Tibial nerve (tissue), 4 donors: ENCODE measurements at regions not wholly inside any gene's neighbourhood (a gene's known extent, or its start where the extent isn't known, plus 50 kb on each side); places are given as distances from the start of the nearest gene placed in this dataset.

ENCODE experiments used
- DNase-seq, 2 donors: peaks; one replicate each; pipeline ENCODE4 v3.0.0-alpha.2; 2019; ENCODE audit warnings: low spot score in 2 of 2
- H3K27ac ChIP-seq, 4 donors: fragments of 200-600 bp; sonication (generic) in 3 of 4; one replicate each; pipeline ENCODE4 v1.5.1; 2017 to 2019; ENCODE audit warnings: mild to moderate bottlenecking in 1 of 4
- H3K27me3 ChIP-seq, 2 donors: fragments of 200-600 bp; sonication (generic) in 1 of 2; one replicate each; pipeline versions ENCODE4 v1.5.1 to v1.6.0; 2017 to 2019
- H3K36me3 ChIP-seq, 3 donors: fragments of 200-600 bp; sonication (generic); one replicate each; pipeline ENCODE4 v1.5.1; 2018 to 2019
- H3K4me1 ChIP-seq, 4 donors: fragments of 200-600 bp; sonication (generic) in 3 of 4; one replicate each; pipeline ENCODE4 v1.5.1; 2017 to 2019
- H3K4me3 ChIP-seq, 4 donors: fragments of 200-600 bp; sonication (generic) in 3 of 4; one replicate each; pipeline ENCODE4 v1.5.1; 2017 to 2019; ENCODE audit warnings: mild to moderate bottlenecking in 1 of 4, moderate library complexity in 1 of 4
- H3K9me3 ChIP-seq, 4 donors: fragments of 200-600 bp; sonication (generic) in 3 of 4; one replicate each; pipeline ENCODE4 v1.5.1; 2017 to 2019
- EP300 ChIP-seq, 2 donors: sonication (generic); formaldehyde crosslinking; IDR thresholded peaks; one replicate each; pipeline ENCODE4 v1.6.1; 2017; ENCODE audit warnings: antibody characterized with exemption in 2 of 2, mild to moderate bottlenecking in 1 of 2
- POLR2A ChIP-seq, 2 donors: fragments of 450-650 bp; IDR thresholded peaks; one replicate each; pipeline ENCODE4 v1.6.1; 2017; ENCODE audit warnings: antibody characterized with exemption in 2 of 2, mild to moderate bottlenecking in 2 of 2, moderate library complexity in 2 of 2
- WGBS, 2 donors: methylation state at CpG; one replicate each; pipeline ENCODE4 v1.1.5; 2018; 5-methylcytosine and 5-hydroxymethylcytosine counted together
- TF ChIP-seq, protein P1 (sequence below), 5 experiments: fragments of 200-600 bp in 3 of 5; fragments of 450-650 bp in 2 of 5; sonication (generic) in 3 of 5; IDR thresholded peaks; one replicate each; pipeline ENCODE4 v1.5.1; 2016 to 2019; ENCODE audit warnings: antibody characterized with exemption in 5 of 5, mild to moderate bottlenecking in 3 of 5, moderate library complexity in 2 of 5

- 73 to 78% methylated on average over 3 of the region's 3 CpGs for WGBS, 2 donors
- peaks cover 0 to 2% (median under 1%) of the 10 kb centered on the region in 4 donors for H3K4me1 ChIP-seq
Measured at GRCh38 chr6:14633479-14633878, 515.9 kb downstream of the CD83 start.

GRCh38 chr6:14634072-14634471 is 516.5 kb downstream of the CD83 start:
- Histone ChIP-seq H3K27me3 (no peaks in the 10 kb centered on the region), H3K4me1 (peaks cover 0 to 8% (median 4%) of the 10 kb centered on the region in 4 donors), H3K36me3 (no peaks in the 10 kb centered on the region), H3K9me3 (no peaks in the 10 kb centered on the region), H3K4me3 (no peak overlapping the region), H3K27ac (no peak overlapping the region)
- TF ChIP-seq EP300 (IDR thresholded peaks at IDR 0.05) (no peak), POLR2A (IDR thresholded peaks at IDR 0.05) (no peak)
- TF ChIP-seq, protein P1, sequence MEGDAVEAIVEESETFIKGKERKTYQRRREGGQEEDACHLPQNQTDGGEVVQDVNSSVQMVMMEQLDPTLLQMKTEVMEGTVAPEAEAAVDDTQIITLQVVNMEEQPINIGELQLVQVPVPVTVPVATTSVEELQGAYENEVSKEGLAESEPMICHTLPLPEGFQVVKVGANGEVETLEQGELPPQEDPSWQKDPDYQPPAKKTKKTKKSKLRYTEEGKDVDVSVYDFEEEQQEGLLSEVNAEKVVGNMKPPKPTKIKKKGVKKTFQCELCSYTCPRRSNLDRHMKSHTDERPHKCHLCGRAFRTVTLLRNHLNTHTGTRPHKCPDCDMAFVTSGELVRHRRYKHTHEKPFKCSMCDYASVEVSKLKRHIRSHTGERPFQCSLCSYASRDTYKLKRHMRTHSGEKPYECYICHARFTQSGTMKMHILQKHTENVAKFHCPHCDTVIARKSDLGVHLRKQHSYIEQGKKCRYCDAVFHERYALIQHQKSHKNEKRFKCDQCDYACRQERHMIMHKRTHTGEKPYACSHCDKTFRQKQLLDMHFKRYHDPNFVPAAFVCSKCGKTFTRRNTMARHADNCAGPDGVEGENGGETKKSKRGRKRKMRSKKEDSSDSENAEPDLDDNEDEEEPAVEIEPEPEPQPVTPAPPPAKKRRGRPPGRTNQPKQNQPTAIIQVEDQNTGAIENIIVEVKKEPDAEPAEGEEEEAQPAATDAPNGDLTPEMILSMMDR (IDR thresholded peaks at IDR 0.05): no peak
- WGBS, 2 donors: 84 to 88% methylated on average over 9 of the region's 9 CpGs
- DNase-seq: no peak

More at GRCh38 chr6:14633479-14633878, 515.9 kb downstream of the CD83 start:
- Histone ChIP-seq H3K36me3 (no peaks in the 10 kb centered on the region), H3K9me3 (no peaks in the 10 kb centered on the region), H3K27ac (no peak overlapping the region), H3K4me3 (no peak overlapping the region), H3K27me3 (no peaks in the 10 kb centered on the region)
- TF ChIP-seq, protein P1 (IDR thresholded peaks at IDR 0.05): no peak
- TF ChIP-seq EP300 (IDR thresholded peaks at IDR 0.05) (no peak), POLR2A (IDR thresholded peaks at IDR 0.05) (no peak)
- DNase-seq: no peak

GRCh38 chr6:14635195-14635594 is 517.6 kb downstream of the CD83 start:
- WGBS, 2 donors: 0% methylated on average over 1 of the region's 1 CpG
- no peak for TF ChIP-seq EP300 (IDR thresholded peaks at IDR 0.05)
- TF ChIP-seq, protein P1 (IDR thresholded peaks at IDR 0.05): no peak
- H3K4me1 ChIP-seq: peaks cover 0 to 18% (median 13%) of the 10 kb centered on the region in 4 donors
- H3K36me3 ChIP-seq: no peaks in the 10 kb centered on the region
- H3K4me3 ChIP-seq: no peak overlapping the region
- DNase-seq: no peak
- no peaks in the 10 kb centered on the region for H3K9me3 ChIP-seq
- H3K27ac ChIP-seq: no peak overlapping the region
- no peaks in the 10 kb centered on the region for H3K27me3 ChIP-seq

DNA sequence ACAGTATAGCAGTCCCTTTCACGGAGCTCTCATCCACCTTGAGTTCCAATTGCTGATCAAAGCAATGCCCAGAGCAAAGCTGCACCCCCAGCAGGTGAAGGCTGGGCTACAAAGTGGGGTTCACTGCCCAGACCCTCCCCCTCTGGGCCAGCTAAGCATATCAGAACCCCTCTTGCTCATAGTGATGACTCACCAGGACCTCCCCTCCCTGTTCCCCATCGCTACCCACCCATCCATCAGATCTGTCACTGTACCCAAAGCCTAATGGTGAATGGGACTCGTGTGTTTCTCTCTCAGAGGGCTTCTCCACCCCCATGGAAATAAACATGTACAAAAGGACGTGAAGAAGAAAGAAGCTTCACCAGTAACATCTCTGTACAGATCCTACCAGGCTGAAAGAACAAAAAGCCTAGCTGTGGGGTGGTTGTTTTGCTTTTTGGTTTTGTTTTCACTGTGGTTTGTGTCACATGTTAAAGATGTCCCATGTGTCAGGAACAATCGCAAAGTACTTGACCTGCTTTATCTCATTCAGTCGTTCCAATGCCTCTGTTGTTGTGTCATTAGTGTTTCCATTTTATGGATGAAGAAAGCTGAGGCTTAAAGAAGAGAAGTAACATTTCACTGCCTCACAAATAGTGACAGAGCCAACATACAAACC is 518.5 kb downstream of the CD83 start:
- H3K4me1 ChIP-seq: peaks cover 0 to 18% (median 13%) of the 10 kb centered on the region in 4 donors
- no peaks in the 10 kb centered on the region for H3K9me3 ChIP-seq
- peak overlapping the region in 1 of 4 donors; percentile 48 for H3K27ac ChIP-seq
- DNase-seq: no peak
- no peak overlapping the region for H3K4me3 ChIP-seq
- 72 to 75% methylated on average over 6 of the region's 6 CpGs for WGBS, 2 donors
- H3K36me3 ChIP-seq: no peaks in the 10 kb centered on the region
- TF ChIP-seq, protein P1 (IDR thresholded peaks at IDR 0.05): no peak
- TF ChIP-seq POLR2A (IDR thresholded peaks at IDR 0.05) (no peak), EP300 (IDR thresholded peaks at IDR 0.05) (no peak)
- no peaks in the 10 kb centered on the region for H3K27me3 ChIP-seq

DNA sequence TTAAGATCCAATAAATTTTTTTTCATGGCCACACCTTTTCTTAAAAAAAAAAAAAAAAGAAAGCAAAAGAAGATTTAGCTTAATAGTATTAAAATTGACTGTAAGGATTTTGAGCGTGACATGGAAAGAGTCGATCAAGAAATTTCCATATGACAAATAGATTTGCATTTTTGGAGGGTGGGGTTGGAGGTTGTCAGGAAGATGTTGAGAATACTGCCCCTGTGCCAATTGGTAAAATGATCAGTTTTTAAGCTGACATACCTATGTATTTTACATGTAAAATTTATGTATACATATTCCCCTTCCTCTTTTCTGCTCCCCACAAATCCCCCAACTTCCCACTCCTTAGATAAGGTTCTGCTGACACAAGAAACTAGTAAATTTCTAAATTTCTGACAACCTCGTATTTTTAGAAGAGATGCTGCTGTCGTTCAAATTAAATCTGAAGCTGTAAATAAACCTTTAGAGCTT is 520.9 kb downstream of the CD83 start:
- DNase-seq: no peak
- Histone ChIP-seq H3K4me3 (peak overlapping the region in 1 of 4 donors; percentile 30), H3K36me3 (no peaks in the 10 kb centered on the region), H3K27me3 (no peaks in the 10 kb centered on the region), H3K9me3 (no peaks in the 10 kb centered on the region), H3K27ac (peak overlapping the region in 1 of 4 donors; percentile 69), H3K4me1 (peaks cover 0 to 27% (median 16%) of the 10 kb centered on the region in 4 donors)
- TF ChIP-seq, protein P1 (IDR thresholded peaks at IDR 0.05): no peak
- no peak for TF ChIP-seq EP300 (IDR thresholded peaks at IDR 0.05)
- TF ChIP-seq POLR2A (IDR thresholded peaks at IDR 0.05): no peak
- WGBS, 2 donors: 46 to 48% methylated on average over 4 of the region's 4 CpGs
